K562 (cell line): ENCODE measurements at regions not wholly inside any gene's neighbourhood (a gene's known extent, or its start where the extent isn't known, plus 50 kb on each side); places are given as distances from the start of the nearest gene placed in this dataset.
"Not testable (repeated sequence)": the region's sequence is repeated elsewhere in the genome, so short reads cannot be mapped to it uniquely, and the experiment has no call there.

ENCODE experiments used
- ATAC-seq: fragments of 200-7000 bp; cut with Tn5 transposase; 3 replicates; pipeline ENCODE4 v1.9.1; 2020; ENCODE audit warnings: moderate library complexity
- BruUV-seq: library from RNA; stranded (reverse); fragments of 400-500 nt; replicated peaks from 2 replicates; lab custom pipeline; 2021; lab: Mats Ljungman, UMichigan
- CTCF ChIA-PET: fragments of 300-600 bp; formaldehyde crosslinking; extraction: SDS; loops from one replicate; lab custom pipeline; 2021; ENCODE audit warnings: low intra/inter-chr PET ratio; lab: Yijun Ruan, JAX
- POLR2A ChIA-PET: fragments of 300-600, 350-650 bp; sonication (Branson Sonifier 250); formaldehyde crosslinking; extraction: SDS; loops from one replicate; lab custom pipeline; 2021; ENCODE audit warnings: antibody characterized with exemption, inconsistent platforms; lab: Yijun Ruan, JAX
- DNase-seq, 4 experiments: peaks; one replicate each; pipeline versions ENCODE4 v3.0.0 to v3.0.0-alpha.2; 2011 to 2018; ENCODE audit warnings: low spot score in 3 of 4, mixed read lengths in 3 of 4; ENCODE audit errors: extremely low read depth in 1 of 4
- FAIRE-seq: peaks from 2 replicates; lab custom pipeline; 2011; peaks lifted over from hg19 to GRCh38; lab: Jason Lieb, UNC
- H2AFZ ChIP-seq: 2 replicates; pipeline ENCODE4 v1.6.0; 2011; ENCODE audit warnings: low read depth, low read length, control low read depth, inconsistent platforms
- H3K27ac ChIP-seq: fragments of 200-600 bp; 3 replicates; pipeline ENCODE4 v1.8.0; 2011; ENCODE audit warnings: low read depth, mild to moderate bottlenecking, control low read depth, inconsistent platforms, low read length, moderate library complexity, mixed read lengths; ENCODE audit errors: extremely low read depth
- H3K27me3 ChIP-seq, 2 experiments: fragments of 300-600 bp in 1 of 2; 2 replicates in 1 of 2; 3 replicates in 1 of 2; pipeline versions ENCODE4 v1.6.0 to v1.8.0; 2011; ENCODE audit warnings: inconsistent platforms in 2 of 2, low read length in 2 of 2, mild to moderate bottlenecking in 1 of 2, mixed read lengths in 1 of 2, moderate library complexity in 1 of 2; ENCODE audit not compliant: control insufficient read depth in 2 of 2, insufficient read depth in 2 of 2
- H3K36me3 ChIP-seq: fragments of 300-600 bp; 3 replicates; pipeline ENCODE4 v1.8.0; 2011; ENCODE audit warnings: mild to moderate bottlenecking, low read length, inconsistent platforms; ENCODE audit not compliant: control insufficient read depth, insufficient read depth
- H3K4me1 ChIP-seq, 2 experiments: fragments of 200-600 bp in 1 of 2; replicated peaks in 1 of 2; 2 replicates in 1 of 2; 3 replicates in 1 of 2; pipeline versions ENCODE4 v1.5.1 to v1.8.0; 2011; ENCODE audit warnings: inconsistent platforms in 2 of 2, low read length in 2 of 2, mild to moderate bottlenecking in 1 of 2, mixed read lengths in 1 of 2, moderate library complexity in 1 of 2; ENCODE audit not compliant: control insufficient read depth in 2 of 2, insufficient read depth in 2 of 2
- H3K4me2 ChIP-seq: 2 replicates; pipeline ENCODE4 v1.6.1; 2011; ENCODE audit warnings: low read length, control low read depth, inconsistent platforms, mixed read lengths; ENCODE audit not compliant: insufficient read depth
- H3K4me3 ChIP-seq: fragments of 200-600 bp; sonication (generic), shearing (Covaris generic); 2 replicates; pipeline ENCODE4 v1.5.1; 2016; ENCODE audit warnings: control low read depth, inconsistent platforms
- H3K79me2 ChIP-seq: fragments of 200-600 bp; 3 replicates; pipeline ENCODE4 v1.8.0; 2011; ENCODE audit warnings: low read length, inconsistent platforms; ENCODE audit not compliant: control insufficient read depth, insufficient read depth
- H3K9ac ChIP-seq, 2 experiments: 2 replicates each; pipeline versions ENCODE4 v1.6.0 to v1.6.1; 2011; ENCODE audit warnings: low read depth in 2 of 2, low read length in 2 of 2, control low read depth in 1 of 2, inconsistent platforms in 1 of 2, mild to moderate bottlenecking in 1 of 2, mixed read lengths in 1 of 2; ENCODE audit not compliant: insufficient read depth in 1 of 2
- H3K9me1 ChIP-seq: one replicate; pipeline ENCODE4 v1.6.0; 2011; ENCODE audit warnings: inconsistent platforms, mild to moderate bottlenecking, low read length, moderate library complexity; ENCODE audit not compliant: control insufficient read depth, insufficient read depth
- H3K9me3 ChIP-seq: replicated peaks from 2 replicates; pipeline ENCODE4 v1.5.1; 2011; ENCODE audit warnings: low read depth, low read length, inconsistent platforms; ENCODE audit not compliant: control insufficient read depth, insufficient read depth
- H4K20me1 ChIP-seq: replicated peaks from 2 replicates; pipeline ENCODE4 v1.6.1; 2011; ENCODE audit warnings: low read length, inconsistent platforms, mixed read lengths; ENCODE audit not compliant: control insufficient read depth, insufficient read depth
- HDAC2 ChIP-seq: fragments of 450-650 bp; IDR thresholded peaks from 2 replicates; pipeline ENCODE4 v1.6.1; 2016; ENCODE audit warnings: mild to moderate bottlenecking
- SMARCE1 ChIP-seq: fragments of 450-650 bp; IDR thresholded peaks from 2 replicates; pipeline ENCODE4 v1.7.1; 2016; ENCODE audit warnings: mild to moderate bottlenecking
- ZNF239 ChIP-seq: fragments of 250-450 bp; sonication (Bioruptor Pico); IDR thresholded peaks from 2 replicates; pipeline ENCODE4 v1.4.0; 2020; ENCODE audit warnings: mild to moderate bottlenecking
- ZNF780A ChIP-seq: fragments of 250-450 bp; sonication (Bioruptor Pico); IDR thresholded peaks from 2 replicates; pipeline ENCODE4 v1.5.0; 2021; ENCODE audit warnings: mild to moderate bottlenecking
- WGBS: fragments of 100-300 bp; shearing (Covaris generic); methylation state at CpG from one replicate; pipeline ENCODE4 v1.1.6; 2016; ENCODE audit warnings: low coverage, mixed read lengths; ENCODE audit not compliant: insufficient coverage; ENCODE audit errors: missing lambda C conversion rate; 5-methylcytosine and 5-hydroxymethylcytosine counted together
- in situ Hi-C: fragments of 300-500 bp; cut with MboI; formaldehyde crosslinking; loops from 4 replicates; pipeline ENCODE4 v1.15.0; 2018; ENCODE audit warnings: inconsistent platforms, mixed read lengths
- intact Hi-C: fragments of 100-400 bp; cut with micrococcal nuclease; formaldehyde crosslinking; loops from 2 replicates; pipeline ENCODE4 v1.14.2; 2022
- TF ChIP-seq, protein P1 (sequence below): fragments of 250-450 bp; sonication (Bioruptor Pico); IDR thresholded peaks from 2 replicates; pipeline ENCODE4 v1.8.0; 2022; ENCODE audit warnings: moderate library complexity, mild to moderate bottlenecking, inconsistent platforms
- TF ChIP-seq, protein P2 (sequence below): fragments of 450-650 bp; IDR thresholded peaks from one replicate; pipeline ENCODE4 v1.6.1; 2018; ENCODE audit warnings: mild to moderate bottlenecking, moderate library complexity; ENCODE audit not compliant: partially characterized antibody

DNA sequence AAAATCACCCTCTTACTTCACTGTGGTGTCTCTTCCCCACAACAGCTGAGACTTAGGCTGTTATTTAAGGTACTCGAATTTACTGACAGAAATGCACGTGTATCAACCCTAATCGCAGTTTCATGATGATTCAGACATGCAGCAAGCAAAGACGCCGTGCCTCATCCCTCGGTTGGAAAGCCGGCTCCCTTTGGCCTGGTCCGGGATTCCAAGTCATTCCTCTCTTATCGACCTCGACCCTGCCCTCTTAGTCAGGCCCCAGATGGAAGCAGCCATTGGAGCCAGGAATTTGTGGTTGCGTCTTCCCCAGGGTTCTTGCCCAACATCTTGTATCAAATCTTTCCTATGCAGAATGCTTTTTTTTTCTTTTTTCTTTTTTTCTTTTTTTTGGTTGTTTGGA, 229.5 kb downstream of the GATA3 start (continued):
- TF ChIP-seq, protein P1, sequence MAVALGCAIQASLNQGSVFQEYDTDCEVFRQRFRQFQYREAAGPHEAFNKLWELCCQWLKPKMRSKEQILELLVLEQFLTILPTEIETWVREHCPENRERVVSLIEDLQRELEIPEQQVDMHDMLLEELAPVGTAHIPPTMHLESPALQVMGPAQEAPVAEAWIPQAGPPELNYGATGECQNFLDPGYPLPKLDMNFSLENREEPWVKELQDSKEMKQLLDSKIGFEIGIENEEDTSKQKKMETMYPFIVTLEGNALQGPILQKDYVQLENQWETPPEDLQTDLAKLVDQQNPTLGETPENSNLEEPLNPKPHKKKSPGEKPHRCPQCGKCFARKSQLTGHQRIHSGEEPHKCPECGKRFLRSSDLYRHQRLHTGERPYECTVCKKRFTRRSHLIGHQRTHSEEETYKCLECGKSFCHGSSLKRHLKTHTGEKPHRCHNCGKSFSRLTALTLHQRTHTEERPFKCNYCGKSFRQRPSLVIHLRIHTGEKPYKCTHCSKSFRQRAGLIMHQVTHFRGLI (CRISPR knock-in tag) = no peak
- TF ChIP-seq ZNF239 (CRISPR knock-in tag) = no peak
- TF ChIP-seq HDAC2 = no peak
- no peak for TF ChIP-seq SMARCE1
- TF ChIP-seq, protein P2, sequence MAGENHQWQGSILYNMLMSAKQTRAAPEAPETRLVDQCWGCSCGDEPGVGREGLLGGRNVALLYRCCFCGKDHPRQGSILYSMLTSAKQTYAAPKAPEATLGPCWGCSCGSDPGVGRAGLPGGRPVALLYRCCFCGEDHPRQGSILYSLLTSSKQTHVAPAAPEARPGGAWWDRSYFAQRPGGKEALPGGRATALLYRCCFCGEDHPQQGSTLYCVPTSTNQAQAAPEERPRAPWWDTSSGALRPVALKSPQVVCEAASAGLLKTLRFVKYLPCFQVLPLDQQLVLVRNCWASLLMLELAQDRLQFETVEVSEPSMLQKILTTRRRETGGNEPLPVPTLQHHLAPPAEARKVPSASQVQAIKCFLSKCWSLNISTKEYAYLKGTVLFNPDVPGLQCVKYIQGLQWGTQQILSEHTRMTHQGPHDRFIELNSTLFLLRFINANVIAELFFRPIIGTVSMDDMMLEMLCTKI = no peak
- no peak for TF ChIP-seq ZNF780A (CRISPR knock-in tag)

DNA sequence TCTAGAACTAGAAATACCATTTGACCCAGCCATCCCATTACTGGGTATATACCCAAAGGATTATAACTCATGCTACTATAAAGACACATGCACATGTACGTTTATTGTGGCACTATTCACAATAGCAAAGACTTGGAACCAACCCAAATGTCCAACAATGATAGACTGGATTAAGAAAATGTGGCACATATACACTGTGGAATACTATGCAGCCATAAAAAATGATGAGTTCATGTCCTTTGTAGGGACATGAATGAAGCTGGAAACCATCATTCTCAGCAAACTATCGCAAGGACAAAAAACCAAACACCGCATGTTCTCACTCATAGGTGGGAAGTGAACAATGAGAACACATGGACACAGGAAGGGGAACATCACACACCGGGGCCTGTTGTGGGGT, 231.5 kb downstream of the GATA3 start:
- H3K4me3 ChIP-seq, H3K27ac ChIP-seq, in situ Hi-C loops, POLR2A ChIA-PET, H3K9ac ChIP-seq, intact Hi-C loops, H3K4me1 ChIP-seq, H3K9me3 ChIP-seq, DNase-seq, CTCF ChIA-PET, H3K79me2 ChIP-seq, ATAC-seq, BruUV-seq, FAIRE-seq, H4K20me1 ChIP-seq, H3K4me2 ChIP-seq, H3K36me3 ChIP-seq, H3K9me1 ChIP-seq, H2AFZ ChIP-seq: not testable (repeated sequence)
- WGBS = 0% methylated on average over 1 of the region's 4 CpGs
- peaks cover 0 to 10% of the 10 kb centered on the region in 2 experiments; a peak in 4 of 5 replicates for H3K27me3 ChIP-seq
